GM23338 (cell line): ENCODE measurements at regions not wholly inside any gene's neighbourhood (a gene's known extent, or its start where the extent isn't known, plus 50 kb on each side); places are given as distances from the start of the nearest gene placed in this dataset.

Experiments used
- ATAC-seq: fragments of 200-7000 bp; cut with Tn5 transposase; 3 replicates; pipeline ENCODE4 v1.9.1; 2020
- DNase-seq: peaks from one replicate; pipeline ENCODE4 v3.0.0-alpha.2; 2015; ENCODE audit warnings: low spot score
- H2AFZ ChIP-seq: fragments of 200-600 bp; sonication (generic); 2 replicates; pipeline ENCODE4 v1.8.0; 2016; ENCODE audit warnings: antibody characterized with exemption, mild to moderate bottlenecking, moderate library complexity
- H3F3A ChIP-seq: fragments of 200-600 bp; sonication (generic); replicated peaks from 2 replicates; pipeline ENCODE4 v1.8.0; 2017; ENCODE audit warnings: antibody characterized with exemption, mixed run types, low read depth
- H3K27ac ChIP-seq: fragments of 200-600 bp; sonication (generic); 2 replicates; pipeline ENCODE4 v1.6.1; 2016; ENCODE audit warnings: low read depth
- H3K27me3 ChIP-seq: fragments of 200-600 bp; sonication (generic); 2 replicates; pipeline ENCODE4 v1.8.0; 2016; ENCODE audit warnings: mild to moderate bottlenecking, mixed run types, moderate library complexity; ENCODE audit not compliant: insufficient read depth
- H3K36me3 ChIP-seq: fragments of 200-600 bp; sonication (generic); 2 replicates; pipeline ENCODE4 v1.8.0; 2016; ENCODE audit warnings: mild to moderate bottlenecking; ENCODE audit not compliant: insufficient read depth
- H3K4me1 ChIP-seq: fragments of 200-600 bp; sonication (generic); 2 replicates; pipeline ENCODE4 v1.8.0; 2016; ENCODE audit warnings: mild to moderate bottlenecking, moderate library complexity; ENCODE audit not compliant: insufficient read depth
- H3K4me2 ChIP-seq: fragments of 200-600 bp; sonication (generic); 2 replicates; pipeline ENCODE4 v1.7.1; 2017; ENCODE audit warnings: mixed run types
- H3K4me3 ChIP-seq: fragments of 200-600 bp; sonication (generic); 2 replicates; pipeline ENCODE4 v1.6.1; 2016; ENCODE audit warnings: mixed run types
- H3K79me2 ChIP-seq: fragments of 200-600 bp; sonication (generic); replicated peaks from 2 replicates; pipeline ENCODE4 v1.8.0; 2017; ENCODE audit warnings: mild to moderate bottlenecking; ENCODE audit not compliant: insufficient read depth
- H3K9me2 ChIP-seq: fragments of 200-600 bp; sonication (generic); 2 replicates; pipeline ENCODE4 v1.8.0; 2017; ENCODE audit not compliant: insufficient read depth
- H4K20me1 ChIP-seq: fragments of 200-600 bp; sonication (generic); replicated peaks from 2 replicates; pipeline ENCODE4 v1.8.0; 2017; ENCODE audit warnings: mild to moderate bottlenecking; ENCODE audit not compliant: insufficient read depth
- H3K27ac Mint-ChIP-seq: 2 replicates; pipeline ENCODE4 v1.8.0; 2020; ENCODE audit warnings: inconsistent platforms, mild to moderate bottlenecking, moderate library complexity, mixed read lengths
- H3K27me3 Mint-ChIP-seq: 3 replicates; pipeline ENCODE4 v1.8.0; 2022; ENCODE audit warnings: low read depth, mild to moderate bottlenecking, moderate library complexity, mixed read lengths, inconsistent platforms; ENCODE audit not compliant: insufficient read depth, poor library complexity
- H3K36me3 Mint-ChIP-seq: 3 replicates; pipeline ENCODE4 v1.8.0; 2021; ENCODE audit warnings: low read depth, mild to moderate bottlenecking, inconsistent platforms, moderate library complexity, mixed read lengths
- H3K4me1 Mint-ChIP-seq: 3 replicates; pipeline ENCODE4 v1.8.0; 2020; ENCODE audit warnings: mild to moderate bottlenecking, inconsistent platforms, mixed read lengths
- H3K4me3 Mint-ChIP-seq: 3 replicates; pipeline ENCODE4 v1.8.0; 2021; ENCODE audit warnings: moderate library complexity, mild to moderate bottlenecking, inconsistent platforms, mixed read lengths
- H3K9me3 Mint-ChIP-seq: 3 replicates; pipeline ENCODE4 v1.8.0; 2020; ENCODE audit warnings: moderate library complexity, mild to moderate bottlenecking, inconsistent platforms, mixed read lengths
- CREB1 ChIP-seq: fragments of 250-450 bp; sonication (Bioruptor Pico); IDR thresholded peaks from 2 replicates; pipeline ENCODE4 v1.5.0; 2020; ENCODE audit warnings: low read depth, mild to moderate bottlenecking, moderate library complexity
- CTCF ChIP-seq, 2 experiments: fragments of 200-600 bp in 1 of 2; sonication (generic) in 1 of 2; conservative IDR thresholded peaks; 2 replicates each; pipeline versions ENCODE4 v1.5.1 to v1.6.1; 2016 to 2017; ENCODE audit warnings: antibody characterized with exemption in 2 of 2, low read depth in 2 of 2, mild to moderate bottlenecking in 2 of 2, moderate library complexity in 1 of 2
- EZH2 ChIP-seq: fragments of 200-600 bp; sonication (generic); IDR thresholded peaks from one replicate; pipeline ENCODE4 v1.8.0; 2017; ENCODE audit warnings: antibody characterized with exemption, mild to moderate bottlenecking, low read depth; ENCODE audit not compliant: unreplicated experiment
- EZH2phosphoT487 ChIP-seq: fragments of 200-600 bp; sonication (generic); IDR thresholded peaks from one replicate; pipeline ENCODE4 v1.8.1; 2018; ENCODE audit warnings: antibody characterized with exemption; ENCODE audit not compliant: unreplicated experiment
- JUNB ChIP-seq: IDR thresholded peaks from one replicate; pipeline ENCODE4 v1.6.1; 2016; ENCODE audit warnings: antibody characterized with exemption; ENCODE audit not compliant: unreplicated experiment
- NANOG ChIP-seq: IDR thresholded peaks from 2 replicates; pipeline ENCODE4 v1.6.1; 2016; ENCODE audit warnings: antibody characterized with exemption, borderline replicate concordance
- POLR2AphosphoS5 ChIP-seq: IDR thresholded peaks from 2 replicates; pipeline ENCODE4 v1.6.1; 2016; ENCODE audit warnings: antibody characterized with exemption, low read depth
- REST ChIP-seq: IDR thresholded peaks from one replicate; pipeline ENCODE4 v1.6.1; 2018; ENCODE audit warnings: antibody characterized with exemption; ENCODE audit not compliant: unreplicated experiment
- STAT1 ChIP-seq: IDR thresholded peaks from one replicate; pipeline ENCODE4 v1.6.1; 2016; ENCODE audit warnings: antibody characterized with exemption; ENCODE audit not compliant: unreplicated experiment
- ZNF114 ChIP-seq: fragments of 250-450 bp; sonication (Bioruptor Pico); IDR thresholded peaks from 2 replicates; pipeline ENCODE4 v1.5.0; 2020; ENCODE audit warnings: mild to moderate bottlenecking, moderate library complexity
- ZNF331 ChIP-seq: fragments of 250-450 bp; sonication (Bioruptor Pico); IDR thresholded peaks from 2 replicates; pipeline ENCODE4 v1.5.0; 2020; ENCODE audit warnings: low read depth, mild to moderate bottlenecking, moderate library complexity
- TF ChIP-seq, protein P1 (sequence below): IDR thresholded peaks from 2 replicates; pipeline ENCODE4 v1.6.1; 2016; ENCODE audit warnings: antibody characterized with exemption

GRCh38 chr5:60271517-60271916 is 378.0 kb upstream of the PDE4D start (continued):
- TF ChIP-seq, protein P1, sequence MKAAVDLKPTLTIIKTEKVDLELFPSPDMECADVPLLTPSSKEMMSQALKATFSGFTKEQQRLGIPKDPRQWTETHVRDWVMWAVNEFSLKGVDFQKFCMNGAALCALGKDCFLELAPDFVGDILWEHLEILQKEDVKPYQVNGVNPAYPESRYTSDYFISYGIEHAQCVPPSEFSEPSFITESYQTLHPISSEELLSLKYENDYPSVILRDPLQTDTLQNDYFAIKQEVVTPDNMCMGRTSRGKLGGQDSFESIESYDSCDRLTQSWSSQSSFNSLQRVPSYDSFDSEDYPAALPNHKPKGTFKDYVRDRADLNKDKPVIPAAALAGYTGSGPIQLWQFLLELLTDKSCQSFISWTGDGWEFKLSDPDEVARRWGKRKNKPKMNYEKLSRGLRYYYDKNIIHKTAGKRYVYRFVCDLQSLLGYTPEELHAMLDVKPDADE: no peak
- no peak for TF ChIP-seq EZH2phosphoT487
- no peak for TF ChIP-seq JUNB

GRCh38 chr5:60267907-60268306 is 374.4 kb upstream of the PDE4D start:
- Histone ChIP-seq H3K79me2 (no peaks in the 10 kb centered on the region), H3K9me2 (no peaks in the 10 kb centered on the region), H2AFZ (peak overlapping the region; percentile 43; the same call in 1 of the 2 replicates), H3F3A (no peaks in the 10 kb centered on the region), H3K4me1 (no peaks in the 10 kb centered on the region), H3K4me3 (no peak overlapping the region), H4K20me1 (no peaks in the 10 kb centered on the region), H3K4me2 (no peak overlapping the region), H3K27me3 (no peaks in the 10 kb centered on the region), H3K36me3 (no peaks in the 10 kb centered on the region), H3K27ac (no peak overlapping the region)
- TF ChIP-seq CTCF (conservative IDR thresholded peaks at IDR 0.05; ENCODE audit: low read depth in 2 of 2) (no peak), STAT1 (no peak), JUNB (no peak), EZH2 (no peak), CREB1 (CRISPR knock-in tag) (no peak), NANOG (no peak), ZNF331 (CRISPR knock-in tag) (no peak)
- TF ChIP-seq, protein P1: no peak
- no peak overlapping the region for H3K27ac Mint-ChIP-seq
- no peaks in the 10 kb centered on the region for H3K36me3 Mint-ChIP-seq
- no peak for ATAC-seq
- no peak overlapping the region for H3K4me3 Mint-ChIP-seq
- no peaks in the 10 kb centered on the region for H3K9me3 Mint-ChIP-seq
- H3K4me1 Mint-ChIP-seq: peaks cover under 1% of the 10 kb centered on the region; the same call in 1 of the 3 replicates
- H3K27me3 Mint-ChIP-seq: peaks cover 4% of the 10 kb centered on the region
- no peak for DNase-seq

GRCh38 chr5:60263346-60263745 is 369.8 kb upstream of the PDE4D start:
- Histone ChIP-seq H3F3A (no peaks in the 10 kb centered on the region), H3K79me2 (no peaks in the 10 kb centered on the region), H3K4me2 (no peak overlapping the region), H3K27ac (no peak overlapping the region), H3K9me2 (no peaks in the 10 kb centered on the region), H4K20me1 (no peaks in the 10 kb centered on the region), H3K36me3 (no peaks in the 10 kb centered on the region), H3K4me3 (no peak overlapping the region), H3K27me3 (no peaks in the 10 kb centered on the region), H3K4me1 (no peaks in the 10 kb centered on the region), H2AFZ (no peak overlapping the region)
- no peak overlapping the region for H3K27ac Mint-ChIP-seq
- DNase-seq (no peak), ATAC-seq (no peak)
- peaks cover 13% of the 10 kb centered on the region; the same call in 2 of the 3 replicates for H3K4me1 Mint-ChIP-seq
- H3K36me3 Mint-ChIP-seq: no peaks in the 10 kb centered on the region
- peaks cover 4% of the 10 kb centered on the region for H3K27me3 Mint-ChIP-seq
- no peaks in the 10 kb centered on the region for H3K9me3 Mint-ChIP-seq
- H3K4me3 Mint-ChIP-seq: no peak overlapping the region
- TF ChIP-seq ZNF114 (CRISPR knock-in tag) (no peak), EZH2 (no peak), JUNB (no peak), STAT1 (no peak), REST (no peak), CTCF (conservative IDR thresholded peaks at IDR 0.05; ENCODE audit: low read depth in 2 of 2) (no peak), POLR2AphosphoS5 (no peak), EZH2phosphoT487 (no peak), NANOG (no peak)
